Right kidney (tissue), 1 donor: ENCODE measurements at regions not wholly inside any gene's neighbourhood (a gene's known extent, or its start where the extent isn't known, plus 50 kb on each side); places are given as distances from the start of the nearest gene placed in this dataset.
"Not testable (repeated sequence)": the region's sequence is repeated elsewhere in the genome, so short reads cannot be mapped to it uniquely, and the experiment has no call there.

Source experiments
- DNase-seq: peaks from one replicate; pipeline ENCODE4 v3.0.0-alpha.2; 2016

DNA sequence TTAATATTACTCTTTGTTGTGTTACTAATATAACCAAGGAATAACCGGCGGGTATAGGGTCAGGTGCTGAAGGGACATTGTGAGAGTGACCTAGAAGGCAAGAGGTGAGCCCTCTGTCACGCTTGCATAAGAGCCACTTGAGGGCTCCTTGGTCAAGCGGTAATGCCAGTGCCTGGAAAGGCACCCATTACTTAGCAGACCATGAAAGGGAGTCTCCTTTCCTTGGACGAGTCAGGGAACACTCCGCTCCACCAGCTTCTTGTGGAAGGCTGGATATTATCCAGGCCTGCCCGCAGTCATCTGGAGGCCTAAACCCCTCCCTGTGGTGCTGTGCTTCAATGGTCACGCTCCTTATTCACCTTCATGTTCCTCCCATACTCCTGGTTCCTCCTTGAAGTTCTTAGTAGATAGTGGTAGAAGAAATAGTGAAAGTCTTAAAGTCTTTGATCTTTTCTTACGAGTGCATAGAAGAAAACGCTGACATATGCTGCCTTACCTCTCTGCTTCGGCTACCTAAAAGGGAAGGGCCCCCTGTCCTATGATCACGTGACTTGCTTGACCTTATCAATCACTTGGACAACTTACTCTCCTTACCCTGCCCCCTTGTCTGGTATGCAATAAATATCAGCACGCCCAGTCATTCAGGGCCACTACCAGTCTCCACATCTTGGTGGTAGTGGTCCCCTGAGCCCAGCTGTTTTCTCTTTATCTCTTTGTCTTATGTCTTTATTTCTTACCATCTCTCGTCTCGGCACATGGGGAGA, 59.6 kb upstream of the DMRTB1 start:
- not testable (repeated sequence) for DNase-seq

DNA sequence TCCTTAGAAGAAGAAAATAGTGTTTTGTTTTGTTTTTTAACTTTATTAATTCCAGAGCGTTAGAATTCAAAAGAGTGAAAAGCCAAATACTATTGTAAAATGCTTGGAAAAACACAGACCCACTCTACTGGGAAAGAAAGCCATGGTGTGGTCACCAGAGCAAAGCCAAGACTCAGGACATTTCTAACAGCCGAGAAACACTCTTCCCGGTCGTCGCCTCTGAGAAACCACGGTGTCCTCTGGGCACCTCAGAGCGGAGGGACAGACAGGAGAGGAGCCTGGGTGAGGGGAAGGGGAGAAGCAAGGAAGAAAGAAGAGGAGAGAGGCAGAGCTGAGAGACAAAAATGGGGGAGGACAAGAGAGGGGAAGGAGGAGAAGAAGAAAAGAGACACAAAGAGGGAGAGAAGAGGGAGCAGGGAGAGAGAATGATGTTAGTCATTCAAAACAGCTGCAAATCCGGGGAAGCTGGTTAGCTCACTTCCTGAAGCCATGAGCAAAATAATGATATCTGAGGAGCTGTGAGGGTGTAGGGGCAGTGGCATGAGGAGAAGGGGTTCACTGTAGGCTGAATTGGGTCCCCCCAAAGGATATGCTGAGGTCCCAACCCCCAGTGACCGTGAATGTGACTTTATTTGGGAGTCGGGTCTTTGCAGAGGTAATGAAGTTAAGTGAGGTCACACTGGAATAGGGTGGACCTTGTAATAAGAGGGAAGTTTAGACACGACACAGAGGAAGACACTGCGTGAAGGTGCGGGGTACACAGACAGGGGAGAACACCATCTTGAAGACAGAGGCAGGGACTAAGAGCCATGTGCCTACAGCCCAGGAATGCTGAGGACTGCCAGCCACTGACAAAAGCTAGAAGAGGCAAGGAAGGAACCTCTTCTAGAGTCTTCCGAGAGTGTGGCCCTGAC, 58.2 kb upstream of the DMRTB1 start:
- no peak for DNase-seq

DNA sequence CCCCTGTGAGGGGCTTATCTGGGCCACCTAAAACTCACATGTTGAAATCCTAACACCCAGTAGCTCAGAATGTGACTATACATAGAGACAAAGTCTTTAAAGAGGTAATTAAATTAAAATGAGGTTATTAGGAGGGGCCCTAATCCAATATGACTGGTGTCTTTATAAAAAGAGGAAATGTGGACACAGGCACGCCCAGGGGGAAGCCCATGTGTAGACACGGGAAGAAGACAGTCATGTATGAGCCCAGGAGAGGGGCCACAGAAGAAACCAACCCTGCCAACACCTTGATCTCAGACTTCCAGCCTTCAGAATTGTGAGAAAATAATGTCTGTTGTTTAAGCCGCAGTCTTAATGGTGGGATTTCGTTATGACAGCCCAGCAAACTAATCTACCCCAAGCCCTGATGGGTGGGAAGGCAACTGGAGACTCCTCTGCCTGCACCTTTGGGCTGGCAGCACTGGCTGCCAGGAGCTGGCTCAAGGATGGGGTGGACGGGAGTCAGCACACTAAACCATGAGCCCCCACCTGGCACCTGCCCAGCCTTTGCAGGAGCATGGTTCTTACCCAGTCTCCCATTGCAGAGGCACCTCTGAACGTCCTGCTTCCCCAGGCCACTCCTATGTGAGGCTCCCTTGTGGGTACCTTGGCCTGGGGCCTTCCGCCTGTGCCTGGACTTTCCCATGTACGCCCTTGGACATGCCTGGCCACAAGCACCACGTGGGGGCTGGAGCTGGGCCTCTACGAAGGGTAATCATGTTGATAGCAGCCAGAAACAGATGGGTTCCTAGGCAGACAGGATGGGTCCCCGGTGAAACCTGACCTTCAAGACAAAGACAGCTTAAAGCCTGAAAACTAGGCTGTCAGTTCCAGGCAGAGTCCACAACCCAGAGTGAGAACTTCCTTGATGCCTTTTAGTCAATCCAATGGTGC, 57.1 kb upstream of the DMRTB1 start:
- DNase-seq: no peak

DNA sequence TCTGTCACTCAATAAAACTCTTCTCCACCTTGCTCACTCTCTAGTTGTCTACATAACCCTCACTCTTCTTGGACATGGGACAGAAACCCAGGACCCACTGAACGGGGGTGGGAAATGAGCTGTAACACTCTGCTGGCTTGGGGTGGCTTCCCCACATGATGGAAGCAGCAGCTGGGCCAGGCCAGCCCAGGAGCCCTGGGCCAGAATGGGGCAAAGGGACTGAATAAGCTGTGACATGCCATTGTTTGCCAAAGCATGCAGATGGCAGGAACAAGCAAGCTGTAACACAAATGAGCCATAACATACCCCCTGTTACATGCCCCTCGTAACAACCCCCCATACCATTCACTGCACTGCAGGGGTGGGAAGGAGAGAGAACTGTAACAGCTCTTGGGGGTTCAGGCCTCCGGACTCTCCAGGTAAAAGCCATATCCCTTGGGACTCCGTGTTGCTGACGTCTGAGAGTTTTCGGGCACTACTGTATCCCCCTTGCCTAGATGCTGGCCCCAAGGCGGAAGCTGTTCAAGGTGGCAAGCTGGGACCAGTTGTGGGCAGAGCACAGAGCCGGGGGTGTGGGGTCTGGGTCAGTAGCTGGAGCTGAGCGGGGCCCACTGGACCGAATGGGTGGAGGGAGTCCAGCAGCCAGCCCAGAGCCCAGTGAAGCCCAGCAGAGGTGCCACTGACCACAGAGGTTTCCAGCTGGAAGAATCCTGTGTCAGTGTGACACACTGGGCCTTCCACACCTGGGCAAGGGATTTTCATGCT, 56.1 kb upstream of the DMRTB1 start:
- no peak for DNase-seq

DNA sequence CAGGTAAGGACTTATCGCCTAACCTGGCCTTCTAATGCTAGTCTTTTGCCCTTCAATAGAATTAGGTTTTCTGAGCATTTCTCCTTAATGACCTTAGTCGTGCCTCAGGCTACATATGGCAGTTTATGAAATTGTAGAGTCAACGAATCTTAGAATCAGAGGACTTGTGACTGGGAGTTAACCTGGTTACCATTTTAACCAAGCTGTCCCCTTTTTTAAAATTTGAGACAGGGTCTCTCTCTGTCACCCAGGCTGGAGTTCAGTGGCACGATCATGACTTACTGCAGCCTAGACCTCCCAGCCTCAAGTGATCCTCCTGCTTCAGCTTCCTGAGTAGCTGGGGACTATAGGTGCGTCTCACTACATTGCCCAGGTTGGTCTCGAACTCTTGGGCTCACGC, 53.5 kb upstream of the DMRTB1 start:
- DNase-seq: no peak

DNA sequence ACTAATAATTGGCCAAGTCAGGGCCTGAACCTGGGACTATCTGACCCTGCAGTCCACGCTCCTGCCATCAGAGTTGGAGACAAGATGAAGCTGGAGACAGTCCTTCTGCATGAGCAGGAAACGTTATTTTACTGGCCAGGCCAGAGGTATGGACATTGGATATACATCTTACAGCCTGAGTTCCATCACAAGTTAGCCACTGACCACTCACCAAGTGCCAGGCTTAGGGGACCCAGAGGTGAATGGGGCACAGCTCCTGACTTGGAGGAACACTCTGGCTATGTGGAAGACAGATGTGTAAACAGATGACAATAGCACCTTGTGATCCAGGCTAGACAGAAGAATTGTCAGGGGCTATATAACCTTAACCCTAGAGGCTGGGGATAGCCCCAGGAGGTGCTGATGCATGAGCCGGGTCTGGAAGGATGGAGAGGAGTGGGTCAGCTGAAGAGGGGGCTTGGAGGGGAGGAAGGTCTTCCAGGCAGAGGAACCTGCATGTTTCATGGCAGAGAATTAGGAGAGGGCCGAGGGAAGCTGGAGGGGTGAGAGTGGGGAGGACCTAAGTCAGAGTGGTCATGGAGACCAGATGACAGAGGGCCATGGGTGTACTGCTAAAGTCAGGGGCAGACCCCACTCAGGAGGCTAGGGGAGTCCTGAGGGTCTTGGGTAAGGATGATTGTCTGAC, 52.5 kb upstream of the DMRTB1 start:
- no peak for DNase-seq

DNA sequence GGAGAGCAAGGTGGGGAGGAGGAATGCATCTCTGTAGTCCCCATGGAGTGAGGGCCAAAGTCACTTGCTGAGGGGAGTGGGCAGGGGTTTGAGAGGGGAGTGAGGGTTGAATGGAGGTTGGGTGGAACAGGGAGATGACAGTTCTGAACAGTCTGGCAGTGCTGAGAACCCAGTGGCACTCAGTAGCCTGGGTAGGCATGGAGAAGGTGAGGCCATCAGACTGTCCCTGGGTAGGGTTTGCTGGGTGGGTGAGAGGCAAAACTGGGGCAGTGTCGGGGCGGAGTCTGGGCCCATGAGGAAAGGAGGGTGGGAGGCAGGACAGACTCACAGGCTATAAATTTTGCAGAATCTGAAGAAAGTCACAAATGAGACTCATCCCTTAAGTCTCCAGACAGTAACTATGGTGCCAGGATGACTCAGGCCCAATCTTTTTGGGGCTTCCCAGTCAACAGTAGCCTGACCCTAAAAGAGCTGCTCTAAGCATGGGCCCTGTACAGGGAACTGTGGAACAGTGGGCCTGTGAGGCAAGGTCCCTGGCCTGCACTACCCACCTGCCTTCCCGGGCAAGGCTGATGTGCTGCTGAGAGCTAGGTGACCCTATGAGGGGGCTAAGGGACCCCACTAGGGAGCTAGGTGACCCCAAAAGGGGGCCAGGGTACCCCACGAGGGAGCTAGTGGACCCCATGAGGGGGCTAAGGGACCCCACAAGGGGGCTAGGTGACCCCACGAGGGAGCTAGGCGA, 51.0 kb upstream of the DMRTB1 start:
- DNase-seq: no peak

DNA sequence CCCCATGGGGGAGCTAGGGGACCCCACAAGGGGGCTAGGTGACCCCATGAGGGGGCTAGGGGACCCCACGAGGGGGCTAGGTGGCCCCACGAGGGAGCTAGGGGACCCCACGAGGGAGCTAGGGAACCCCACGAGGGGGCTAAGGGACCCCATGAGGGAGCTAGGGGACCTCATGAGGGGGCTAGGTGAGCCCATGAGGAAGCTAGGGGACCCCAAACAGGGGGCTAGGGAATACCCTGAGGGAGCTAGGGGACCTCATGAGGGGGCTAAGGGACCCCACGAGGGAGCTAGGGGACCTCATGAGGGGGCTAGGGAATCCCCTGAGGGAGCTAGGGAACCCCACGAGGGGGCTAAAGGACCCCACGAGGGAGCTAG, 50.5 kb upstream of the DMRTB1 start:
- DNase-seq: no peak

DNA sequence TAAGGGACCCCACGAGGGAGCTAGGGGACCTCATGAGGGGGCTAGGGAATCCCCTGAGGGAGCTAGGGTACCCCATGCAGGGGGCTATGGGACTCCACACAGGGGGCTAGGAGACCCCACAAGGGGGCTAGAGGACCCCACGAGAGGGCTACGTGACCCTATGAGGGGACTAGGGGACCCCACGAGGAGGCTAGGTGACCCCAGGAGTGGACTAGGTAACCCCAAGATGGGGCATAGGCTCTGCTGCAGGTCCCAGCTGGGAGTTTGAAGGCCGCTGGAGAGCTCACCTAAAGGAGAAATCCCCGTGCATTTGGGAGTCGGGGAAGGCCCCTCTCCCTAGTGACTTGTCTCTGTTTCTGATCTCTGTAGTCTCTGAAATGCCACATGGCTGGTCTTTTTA, 50.0 kb upstream of the DMRTB1 start:
- no peak for DNase-seq
